ENCODE measurements at regions not wholly inside any gene's neighbourhood (a gene's known extent, or its start where the extent isn't known, plus 50 kb on each side); places are given as distances from the start of the nearest gene placed in this dataset.

DNA sequence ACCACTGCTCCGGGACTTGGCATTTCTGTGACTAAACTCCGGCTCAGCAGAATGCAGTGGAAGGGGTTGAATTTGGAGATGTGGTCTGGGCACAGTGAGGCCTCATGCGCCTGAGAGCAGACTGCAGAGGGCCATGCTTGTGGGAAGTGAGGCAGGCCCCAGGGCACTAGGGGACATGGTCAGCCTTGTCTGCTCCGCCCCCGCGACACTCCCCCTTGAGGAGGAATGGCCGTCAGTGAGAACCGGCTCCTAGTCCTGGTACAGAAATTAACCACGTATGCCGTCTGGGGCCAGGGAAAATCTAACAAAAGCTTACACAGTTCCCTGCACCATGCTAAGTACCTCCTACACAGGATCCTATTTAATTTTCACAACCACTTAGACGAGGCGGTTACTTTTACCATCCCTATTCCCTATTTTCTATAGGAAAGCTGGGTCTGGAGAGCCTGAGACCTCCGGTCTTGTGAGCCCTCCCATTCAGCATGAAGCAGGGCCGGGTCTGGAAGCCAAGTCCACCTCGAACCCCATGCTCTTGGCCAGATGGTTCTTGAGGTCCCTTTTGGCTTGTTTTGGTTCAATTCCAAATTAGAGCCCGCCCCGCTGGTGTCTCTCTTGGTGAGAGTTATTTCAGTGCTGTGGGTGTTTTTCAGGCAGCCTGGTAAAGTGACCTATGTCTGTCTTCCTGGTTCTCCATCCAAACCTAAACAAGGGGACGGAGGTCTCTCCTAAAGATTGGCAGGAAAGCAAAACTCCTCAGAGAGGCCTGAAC lies 87.7 kb upstream of the PITRM1 start:
- H3K23ac ChIP-seq (ENCODE audit: low read depth, low read length) = no peak overlapping the region
- peaks cover 2% of the 10 kb centered on the region; the same call in 1 of the 2 replicates for H3K27me3 ChIP-seq (ENCODE audit: control insufficient read depth, insufficient read depth, low read length)
- no peak overlapping the region for H4K91ac ChIP-seq (ENCODE audit: insufficient read depth, low read depth, low read length)
- no peak overlapping the region for H3K27ac ChIP-seq (ENCODE audit: insufficient read depth, low read length)
- H3K9ac ChIP-seq (ENCODE audit: low read depth, low read length) = no peak overlapping the region
- dilution Hi-C loops (cut with HindIII; ENCODE audit: low sequenced_read_pairs, unreplicated experiment) (no loop called here), intact Hi-C loops (cut with micrococcal nuclease) (no loop called here), in situ Hi-C loops (cut with MboI; ENCODE audit: low sequenced_read_pairs) (no loop called here)
- no peak overlapping the region for H2BK20ac ChIP-seq (ENCODE audit: low read depth, low read length)
- 97% methylated on average over 8 of the region's 18 CpGs; no CpG with 5 or more reads in 1 of the 2 experiments for WGBS, 2 experiments (ENCODE audit: extremely low coverage in 2 of 2, insufficient read length in 1 of 2)
- no peak overlapping the region for H3K14ac ChIP-seq (replicated peaks; ENCODE audit: low read depth, low read length)
- H4K20me1 ChIP-seq (ENCODE audit: insufficient read depth, low read length) = no peaks in the 10 kb centered on the region
- H3K36me3 ChIP-seq (ENCODE audit: control insufficient read depth, insufficient read depth, low read length) = no peaks in the 10 kb centered on the region
- no peaks in the 10 kb centered on the region for H3K79me1 ChIP-seq (ENCODE audit: low read depth in 1 of 2, low read length in 2 of 2)
- H3K9me1 ChIP-seq (ENCODE audit: insufficient read depth, low read length) = no peaks in the 10 kb centered on the region
- no peak overlapping the region for H2AK9ac ChIP-seq (replicated peaks; ENCODE audit: low read depth, low read length, poor library complexity)
- ATAC-seq (ENCODE audit: low read depth) = no peak
- H2BK120ac ChIP-seq (ENCODE audit: low read depth, low read length) = no peak overlapping the region
- no peak overlapping the region for H2AK5ac ChIP-seq (ENCODE audit: low read depth, low read length)
- no peak overlapping the region for H3K4me2 ChIP-seq (ENCODE audit: low read depth, low read length)
- no peak overlapping the region for H3K56ac ChIP-seq (ENCODE audit: extremely low read depth, insufficient read depth, low read length)
- H3K4me1 ChIP-seq (ENCODE audit: control insufficient read depth, insufficient read depth, low read length) = peaks cover 4% of the 10 kb centered on the region; the same call in 1 of the 2 replicates
- no peak overlapping the region for H4K8ac ChIP-seq (ENCODE audit: low read depth in 2 of 2, low read length in 2 of 2)
- TF ChIP-seq NFE2L2 (IDR thresholded peaks at IDR 0.05; ENCODE audit: low read depth, low read length) (no peak), MXI1 (IDR thresholded peaks at IDR 0.05; ENCODE audit: borderline replicate concordance, low read depth, low read length) (no peak), MAZ (IDR thresholded peaks at IDR 0.05; ENCODE audit: borderline replicate concordance, low read depth, low read length) (no peak), MAFK (IDR thresholded peaks at IDR 0.05; ENCODE audit: low read depth, low read length) (no peak), FOS (IDR thresholded peaks at IDR 0.05; ENCODE audit: low read depth, low read length) (no peak)
- TF ChIP-seq, protein P1, sequence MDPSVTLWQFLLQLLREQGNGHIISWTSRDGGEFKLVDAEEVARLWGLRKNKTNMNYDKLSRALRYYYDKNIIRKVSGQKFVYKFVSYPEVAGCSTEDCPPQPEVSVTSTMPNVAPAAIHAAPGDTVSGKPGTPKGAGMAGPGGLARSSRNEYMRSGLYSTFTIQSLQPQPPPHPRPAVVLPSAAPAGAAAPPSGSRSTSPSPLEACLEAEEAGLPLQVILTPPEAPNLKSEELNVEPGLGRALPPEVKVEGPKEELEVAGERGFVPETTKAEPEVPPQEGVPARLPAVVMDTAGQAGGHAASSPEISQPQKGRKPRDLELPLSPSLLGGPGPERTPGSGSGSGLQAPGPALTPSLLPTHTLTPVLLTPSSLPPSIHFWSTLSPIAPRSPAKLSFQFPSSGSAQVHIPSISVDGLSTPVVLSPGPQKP (IDR thresholded peaks at IDR 0.05; ENCODE audit: borderline replicate concordance, low read depth, low read length) = no peak
- TF ChIP-seq, protein P2, sequence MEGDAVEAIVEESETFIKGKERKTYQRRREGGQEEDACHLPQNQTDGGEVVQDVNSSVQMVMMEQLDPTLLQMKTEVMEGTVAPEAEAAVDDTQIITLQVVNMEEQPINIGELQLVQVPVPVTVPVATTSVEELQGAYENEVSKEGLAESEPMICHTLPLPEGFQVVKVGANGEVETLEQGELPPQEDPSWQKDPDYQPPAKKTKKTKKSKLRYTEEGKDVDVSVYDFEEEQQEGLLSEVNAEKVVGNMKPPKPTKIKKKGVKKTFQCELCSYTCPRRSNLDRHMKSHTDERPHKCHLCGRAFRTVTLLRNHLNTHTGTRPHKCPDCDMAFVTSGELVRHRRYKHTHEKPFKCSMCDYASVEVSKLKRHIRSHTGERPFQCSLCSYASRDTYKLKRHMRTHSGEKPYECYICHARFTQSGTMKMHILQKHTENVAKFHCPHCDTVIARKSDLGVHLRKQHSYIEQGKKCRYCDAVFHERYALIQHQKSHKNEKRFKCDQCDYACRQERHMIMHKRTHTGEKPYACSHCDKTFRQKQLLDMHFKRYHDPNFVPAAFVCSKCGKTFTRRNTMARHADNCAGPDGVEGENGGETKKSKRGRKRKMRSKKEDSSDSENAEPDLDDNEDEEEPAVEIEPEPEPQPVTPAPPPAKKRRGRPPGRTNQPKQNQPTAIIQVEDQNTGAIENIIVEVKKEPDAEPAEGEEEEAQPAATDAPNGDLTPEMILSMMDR (conservative IDR thresholded peaks at IDR 0.05; ENCODE audit: low read depth, low read length) = no peak
- H2BK15ac ChIP-seq (ENCODE audit: low read depth, low read length) = no peak overlapping the region
- DNase-seq = no peak
- H3K9me3 ChIP-seq (ENCODE audit: control insufficient read depth, insufficient read depth, low read length) = no peaks in the 10 kb centered on the region
- no peak overlapping the region for H2AFZ ChIP-seq (replicated peaks; ENCODE audit: low read length, poor library complexity)
- POLR2A ChIA-PET (ENCODE audit: unreplicated experiment) = no interaction called here
- CTCF ChIA-PET = no interaction called here
- no peak overlapping the region for H4K5ac ChIP-seq (ENCODE audit: low read depth, low read length)
- no TSS peak for BruUV-seq (replicated peaks)
- H3K4ac ChIP-seq (ENCODE audit: low read depth, low read length) = no peak overlapping the region
- H2BK5ac ChIP-seq (ENCODE audit: low read depth, low read length, poor library complexity, severe bottlenecking) = no peak overlapping the region
- H3K18ac ChIP-seq (ENCODE audit: low read depth, low read length) = no peak overlapping the region
- no peak overlapping the region for H3K4me3 ChIP-seq (ENCODE audit: insufficient read depth, low read depth, low read length)
